GM21447 (cell line): ENCODE measurements at regions not wholly inside any gene's neighbourhood (a gene's known extent, or its start where the extent isn't known, plus 50 kb on each side); places are given as distances from the start of the nearest gene placed in this dataset.

Experiments
- ATAC-seq: cut with Tn5 transposase; IDR thresholded peaks from one replicate; pipeline ENCODE4 v1.9.1; 2021; ENCODE audit not compliant: unreplicated experiment

- ATAC-seq: no peak
Measured at GRCh38 chr2:235168174-235168979, 216.6 kb downstream of the SH3BP4 start.

GRCh38 chr2:235170016-235170415 is 218.2 kb downstream of the SH3BP4 start:
- ATAC-seq: no peak

- ATAC-seq: no peak
Measured at GRCh38 chr2:235170536-235171521, 219.0 kb downstream of the SH3BP4 start.

GRCh38 chr2:235171550-235172031 is 219.8 kb downstream of the SH3BP4 start:
- no peak for ATAC-seq

GRCh38 chr2:235180642-235181041 is 228.8 kb downstream of the SH3BP4 start:
- ATAC-seq: no peak

GRCh38 chr2:235183786-235184185 is 232.0 kb downstream of the SH3BP4 start:
- ATAC-seq: no peak

DNA sequence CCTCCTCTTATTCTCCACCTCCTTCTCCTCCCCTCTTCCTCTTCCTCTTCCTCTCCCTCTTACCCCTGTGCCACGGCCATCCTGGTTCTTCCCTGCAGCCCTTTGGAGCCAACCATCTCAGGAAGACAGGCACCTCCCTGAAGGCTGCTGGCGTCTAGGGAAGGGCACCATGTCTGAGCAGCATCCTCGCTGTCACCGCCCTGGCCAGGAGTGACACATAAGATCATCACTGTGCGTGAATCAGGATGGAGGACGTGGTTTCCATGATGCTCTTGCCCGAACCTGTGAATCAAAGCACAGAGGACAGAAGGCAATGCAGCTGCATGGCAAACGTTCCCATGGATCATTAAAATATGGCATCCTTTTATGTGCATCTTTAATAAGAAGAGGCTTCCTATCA is 236.0 kb downstream of the SH3BP4 start:
- no peak for ATAC-seq

DNA sequence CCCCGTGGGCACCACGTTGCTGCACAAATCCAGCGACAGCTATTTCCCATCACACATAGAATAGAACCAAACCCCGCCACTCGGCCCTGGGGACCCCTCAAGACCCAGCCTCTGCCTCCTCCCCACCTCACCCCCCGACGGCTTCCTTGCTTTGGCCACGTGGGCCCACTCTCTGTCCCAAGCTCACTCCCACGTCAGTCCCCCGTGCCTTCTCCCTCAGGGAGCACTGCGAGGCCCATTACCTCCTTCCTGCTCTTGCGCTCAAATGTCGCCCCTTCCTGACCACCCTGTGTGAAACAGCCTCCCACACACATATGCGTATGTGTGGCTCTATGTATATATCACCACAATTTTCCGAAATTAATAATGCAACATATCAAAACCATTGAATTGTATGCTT is 239.7 kb downstream of the SH3BP4 start:
- ATAC-seq: no peak

DNA sequence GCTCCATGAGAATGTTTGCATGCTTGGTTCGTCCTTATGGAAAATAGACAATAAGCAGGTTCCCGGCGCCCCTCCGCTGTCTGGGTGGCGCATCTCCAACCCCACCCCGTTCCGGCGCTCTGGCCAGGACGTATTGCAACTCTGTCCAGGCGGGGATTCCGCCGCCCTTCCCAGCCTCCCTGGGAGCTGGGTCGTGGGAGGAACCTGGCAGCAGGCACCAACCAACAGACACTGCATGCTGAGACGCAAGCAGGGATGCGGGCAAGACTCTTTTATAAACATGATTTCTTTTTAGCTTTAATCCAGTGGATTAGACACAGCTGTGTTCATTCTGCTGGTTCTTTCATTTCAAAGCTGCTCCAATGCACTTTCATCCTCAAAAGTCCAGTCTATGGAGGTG is 240.2 kb downstream of the SH3BP4 start:
- ATAC-seq: no peak

DNA sequence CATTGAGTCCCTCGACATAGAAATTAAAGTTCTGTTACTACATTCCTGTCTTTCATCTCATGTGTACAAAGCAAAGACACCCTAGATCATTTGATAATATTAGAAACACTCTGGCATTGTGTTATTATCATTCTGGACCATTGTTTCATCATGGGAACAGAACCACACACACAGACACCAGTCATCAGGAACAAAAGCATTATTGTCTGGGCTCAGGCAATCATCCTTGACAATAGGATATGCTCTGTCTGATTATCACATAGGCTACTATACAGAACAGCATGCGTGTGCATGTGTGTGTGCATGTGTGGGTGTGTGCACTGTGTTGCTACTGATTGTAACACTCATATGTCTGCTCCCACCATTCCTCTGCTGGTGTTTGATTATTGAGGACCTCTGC is 242.5 kb downstream of the SH3BP4 start:
- no peak for ATAC-seq

DNA sequence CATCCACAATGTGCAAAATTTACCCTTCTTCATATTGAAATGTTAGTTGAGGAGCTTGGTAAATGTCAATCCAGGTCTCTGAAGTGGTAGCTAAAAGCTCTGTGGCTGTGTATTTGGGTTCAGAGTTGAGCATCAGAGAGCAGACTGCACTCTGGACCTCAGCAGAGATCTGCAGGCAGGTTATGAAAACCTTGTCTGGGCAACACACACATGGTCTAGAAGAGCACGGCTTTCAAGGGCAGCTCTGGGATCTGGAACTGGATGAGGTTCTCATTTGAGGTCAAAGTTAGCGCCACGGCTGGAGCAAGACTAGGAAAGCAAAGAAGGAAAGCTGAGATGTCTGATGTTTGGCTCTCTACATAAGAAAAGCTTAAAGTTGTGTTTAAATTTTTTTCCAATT is 243.0 kb downstream of the SH3BP4 start:
- no peak for ATAC-seq

DNA sequence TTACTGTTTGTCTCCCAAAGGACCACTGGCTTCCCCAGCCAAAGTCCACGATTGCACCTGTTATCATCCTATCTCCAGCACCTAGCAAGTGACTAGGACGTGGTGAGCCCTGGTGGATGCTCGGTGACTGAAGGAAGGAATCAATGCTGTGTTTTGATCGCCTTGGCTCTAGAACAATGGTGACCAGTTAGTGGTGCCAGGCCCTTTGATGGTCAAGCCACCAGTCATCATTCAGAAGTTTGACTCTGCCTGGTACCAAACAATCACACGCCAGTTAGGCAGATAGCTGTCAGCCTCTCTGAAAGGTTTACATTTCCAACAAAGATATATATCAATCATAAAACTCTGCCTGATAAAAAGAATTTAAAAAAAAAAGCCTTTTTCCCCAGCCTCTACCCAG is 244.1 kb downstream of the SH3BP4 start:
- ATAC-seq: no peak

- ATAC-seq: no peak
Measured at GRCh38 chr2:235199128-235199527, 247.3 kb downstream of the SH3BP4 start.

DNA sequence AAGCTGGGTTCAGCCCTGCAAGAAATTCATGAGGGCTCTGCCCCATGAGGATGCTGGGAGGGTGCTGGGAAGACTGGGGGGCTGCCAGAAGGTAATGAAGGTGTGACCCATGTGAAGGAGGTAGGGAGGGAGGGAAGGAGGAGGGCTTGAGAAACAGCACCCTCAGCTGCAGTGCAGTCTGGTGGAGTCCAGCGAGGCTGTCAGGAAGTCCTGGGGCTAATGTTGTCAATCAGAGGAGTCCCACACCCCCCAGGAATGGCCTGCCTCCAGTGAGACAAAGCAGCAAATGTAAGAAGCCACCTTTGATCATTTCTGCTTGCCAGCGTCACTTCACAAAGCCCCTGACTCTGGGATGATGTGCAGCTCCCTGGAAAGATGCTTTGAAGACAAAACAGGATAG is 248.4 kb downstream of the SH3BP4 start:
- ATAC-seq: no peak

- no peak for ATAC-seq
Measured at GRCh38 chr2:235201756-235202155, 249.9 kb downstream of the SH3BP4 start.

- no peak for ATAC-seq
Measured at GRCh38 chr2:235204948-235205347, 253.1 kb downstream of the SH3BP4 start.

GRCh38 chr2:235206399-235206798 is 254.6 kb downstream of the SH3BP4 start:
- ATAC-seq: no peak

DNA sequence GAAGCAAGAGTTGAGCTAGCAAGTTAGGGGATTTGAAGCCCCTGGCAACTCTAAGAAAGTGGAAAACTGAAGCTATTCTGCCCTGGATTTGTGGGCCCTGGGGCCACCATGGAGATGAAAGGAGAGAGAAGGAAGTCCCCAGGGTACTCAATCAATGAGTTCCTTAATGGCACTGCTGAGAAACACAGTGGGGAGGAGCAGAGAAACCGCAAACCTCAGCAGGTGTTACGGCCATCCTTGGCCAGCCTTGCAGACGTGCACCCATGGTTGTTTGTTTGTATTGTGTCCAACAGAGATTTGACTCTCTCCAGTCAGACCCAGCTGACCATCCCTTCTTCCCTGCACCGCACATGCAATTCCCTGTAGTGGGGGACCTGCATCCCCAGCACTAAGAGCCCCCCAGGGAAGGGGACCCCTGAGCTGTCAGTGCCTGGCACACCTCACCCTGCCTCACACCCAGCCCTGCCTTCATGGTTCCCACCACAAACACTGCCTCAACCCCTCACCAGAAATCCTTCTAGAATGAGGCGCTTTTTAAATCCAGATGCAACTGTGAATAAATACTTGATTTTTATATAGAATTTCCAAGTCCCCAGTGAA is 255.3 kb downstream of the SH3BP4 start:
- ATAC-seq: peak; percentile 99

- no peak for ATAC-seq
Measured at GRCh38 chr2:235211056-235211455, 259.2 kb downstream of the SH3BP4 start.

GRCh38 chr2:235212501-235213158 is 260.8 kb downstream of the SH3BP4 start:
- ATAC-seq: no peak

DNA sequence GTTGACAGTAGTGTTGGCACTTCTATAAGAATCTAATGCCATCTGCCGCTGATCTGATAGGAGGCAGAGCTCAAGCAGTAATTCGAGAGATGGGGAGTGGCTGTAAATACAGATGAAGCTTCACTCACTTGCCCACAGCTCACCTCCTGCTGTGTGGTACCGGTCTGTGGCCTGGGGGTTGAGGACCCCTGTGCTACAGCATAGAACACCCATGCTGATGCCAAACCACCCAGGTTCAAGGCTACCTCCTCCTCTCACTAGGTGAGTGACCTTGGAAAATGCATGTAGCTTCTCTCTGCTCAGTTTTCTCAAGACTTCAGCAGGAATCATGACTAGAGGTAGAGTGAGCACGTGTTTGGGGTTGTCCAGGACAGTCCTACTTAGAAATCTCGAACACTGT is 263.4 kb downstream of the SH3BP4 start:
- ATAC-seq: no peak
